Cardiac fibroblast (primary cell): ENCODE measurements at regions not wholly inside any gene's neighbourhood (a gene's known extent, or its start where the extent isn't known, plus 50 kb on each side); places are given as distances from the start of the nearest gene placed in this dataset.
"Not testable (repeated sequence)": the region's sequence is repeated elsewhere in the genome, so short reads cannot be mapped to it uniquely, and the experiment has no call there.

Source experiments
- DNase-seq, 2 donors: peaks; one replicate each; pipeline versions ENCODE4 v3.0.0 to v3.0.0-alpha.2; 2010; ENCODE audit warnings: low read depth in 2 of 2
- H3K4me3 ChIP-seq, 2 donors: replicated peaks in 1 of 2; 1 replicate in 1 of 2; 2 replicates in 1 of 2; pipeline ENCODE4 v1.5.1; 2011; ENCODE audit warnings: low read depth in 2 of 2, low read length in 2 of 2, mild to moderate bottlenecking in 2 of 2, moderate library complexity in 1 of 2
- TF ChIP-seq, protein P1 (sequence below): IDR thresholded peaks from one replicate; pipeline ENCODE4 v1.5.1; 2011; ENCODE audit warnings: low read depth, mild to moderate bottlenecking, low read length, inconsistent platforms

DNA sequence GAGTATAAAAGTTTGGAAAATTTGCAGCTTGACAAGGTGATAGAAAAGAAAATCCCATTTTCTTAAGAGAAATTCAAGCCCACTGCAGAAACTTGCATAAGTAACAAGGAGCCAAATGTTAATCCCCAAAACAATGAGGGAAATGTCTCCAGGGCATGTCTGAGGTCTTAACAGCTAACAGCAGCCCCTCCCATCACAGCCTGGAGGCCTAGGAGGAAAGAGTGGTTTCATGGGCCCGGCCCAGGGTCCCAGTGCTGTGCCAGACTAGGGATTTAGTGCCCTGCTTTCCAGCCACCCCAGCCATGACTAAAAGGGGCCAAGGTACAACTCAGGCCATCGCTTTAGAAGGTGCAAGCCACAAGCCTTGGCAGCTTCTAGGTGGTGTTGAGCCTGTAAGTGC lies 123.7 kb upstream of the TRPC6 start:
- TF ChIP-seq, protein P1, sequence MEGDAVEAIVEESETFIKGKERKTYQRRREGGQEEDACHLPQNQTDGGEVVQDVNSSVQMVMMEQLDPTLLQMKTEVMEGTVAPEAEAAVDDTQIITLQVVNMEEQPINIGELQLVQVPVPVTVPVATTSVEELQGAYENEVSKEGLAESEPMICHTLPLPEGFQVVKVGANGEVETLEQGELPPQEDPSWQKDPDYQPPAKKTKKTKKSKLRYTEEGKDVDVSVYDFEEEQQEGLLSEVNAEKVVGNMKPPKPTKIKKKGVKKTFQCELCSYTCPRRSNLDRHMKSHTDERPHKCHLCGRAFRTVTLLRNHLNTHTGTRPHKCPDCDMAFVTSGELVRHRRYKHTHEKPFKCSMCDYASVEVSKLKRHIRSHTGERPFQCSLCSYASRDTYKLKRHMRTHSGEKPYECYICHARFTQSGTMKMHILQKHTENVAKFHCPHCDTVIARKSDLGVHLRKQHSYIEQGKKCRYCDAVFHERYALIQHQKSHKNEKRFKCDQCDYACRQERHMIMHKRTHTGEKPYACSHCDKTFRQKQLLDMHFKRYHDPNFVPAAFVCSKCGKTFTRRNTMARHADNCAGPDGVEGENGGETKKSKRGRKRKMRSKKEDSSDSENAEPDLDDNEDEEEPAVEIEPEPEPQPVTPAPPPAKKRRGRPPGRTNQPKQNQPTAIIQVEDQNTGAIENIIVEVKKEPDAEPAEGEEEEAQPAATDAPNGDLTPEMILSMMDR = no peak
- H3K4me3 ChIP-seq = no peak overlapping the region

DNA sequence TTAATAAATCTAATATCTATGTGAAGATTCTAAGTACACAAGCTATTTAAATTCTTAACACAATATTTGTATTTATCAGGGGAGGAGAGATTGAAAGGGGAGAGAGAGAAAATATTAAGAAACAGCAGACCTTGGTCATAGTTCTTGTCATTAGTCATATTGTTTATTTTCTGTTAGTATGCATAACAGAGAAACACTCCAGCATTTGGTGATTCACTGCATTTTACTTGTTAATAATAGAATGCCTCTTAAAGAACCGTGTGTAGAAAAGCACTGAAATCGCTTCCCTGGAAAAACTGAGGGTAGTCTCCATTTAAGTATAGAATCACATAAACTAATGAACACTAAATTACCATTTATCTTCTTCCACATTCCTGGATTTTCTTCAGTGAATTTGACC lies 122.7 kb upstream of the TRPC6 start:
- DNase-seq = peak in 1 of 2 donors; percentile 77
- TF ChIP-seq, protein P1 = no peak

More for the DNA sequence above, 123.7 kb upstream of the TRPC6 start:
- DNase-seq = no peak

DNA sequence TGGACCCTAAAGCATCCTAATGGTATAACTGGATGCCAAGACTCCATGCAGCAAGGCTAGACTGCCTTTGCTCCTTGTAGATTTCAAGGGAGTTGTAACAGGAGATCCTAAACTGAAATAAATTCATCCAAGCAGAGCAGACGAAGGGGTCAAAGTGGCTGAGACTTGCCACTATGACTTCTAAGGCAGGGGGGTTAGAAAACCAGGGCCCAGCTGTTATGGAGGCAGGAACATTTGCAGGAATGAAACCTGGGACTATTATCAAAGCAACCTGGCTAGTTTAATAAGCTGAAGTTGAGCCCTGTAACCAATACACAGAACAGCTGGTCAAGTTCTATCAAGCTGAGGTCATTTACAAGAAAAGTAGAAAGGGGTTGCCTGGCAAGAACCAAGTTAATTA lies 122.2 kb upstream of the TRPC6 start:
- no peak overlapping the region for H3K4me3 ChIP-seq
- no peak for DNase-seq
- TF ChIP-seq, protein P1 = no peak

More for the DNA sequence above, 122.7 kb upstream of the TRPC6 start:
- H3K4me3 ChIP-seq = no peak overlapping the region

DNA sequence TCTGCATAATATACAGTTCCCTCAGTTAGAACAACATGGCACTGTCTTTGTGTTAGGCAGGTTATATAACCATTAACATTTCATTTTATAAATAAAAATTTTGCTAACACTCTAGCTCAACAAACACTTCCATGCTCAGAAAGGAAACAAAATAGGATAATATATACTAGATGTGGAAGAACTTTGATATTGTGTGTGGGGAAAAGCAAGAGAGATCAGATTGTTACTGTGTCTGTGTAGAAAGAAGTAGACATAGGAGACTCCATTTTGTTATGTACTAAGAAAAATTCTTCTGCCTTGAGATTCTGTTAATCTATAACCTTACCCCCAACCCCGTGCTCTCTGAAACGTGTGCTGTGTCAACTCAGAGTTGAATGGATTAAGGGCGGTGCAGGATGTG lies 111.1 kb upstream of the TRPC6 start:
- not testable (repeated sequence) for H3K4me3 ChIP-seq, DNase-seq

DNA sequence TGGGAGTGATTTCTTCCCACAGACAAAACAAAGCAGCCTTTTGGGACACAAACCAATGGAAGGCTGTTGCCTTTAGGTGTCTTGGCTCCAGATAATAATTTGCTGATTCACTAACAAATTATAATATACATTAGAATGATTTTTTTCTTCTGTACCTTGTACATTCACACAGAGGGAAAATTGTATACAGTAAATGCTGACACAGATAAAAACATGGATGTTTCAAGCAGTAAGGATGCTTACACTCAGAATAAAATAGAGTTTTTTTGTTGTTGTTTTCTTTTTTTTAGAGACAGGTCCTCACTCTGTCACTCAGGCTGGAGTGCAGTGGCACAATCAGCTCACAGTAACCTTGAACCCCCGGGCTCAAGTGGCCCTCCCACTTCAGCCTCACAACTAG lies 109.2 kb upstream of the TRPC6 start:
- DNase-seq = no peak
- TF ChIP-seq, protein P1 = no peak
- no peak overlapping the region for H3K4me3 ChIP-seq

DNA sequence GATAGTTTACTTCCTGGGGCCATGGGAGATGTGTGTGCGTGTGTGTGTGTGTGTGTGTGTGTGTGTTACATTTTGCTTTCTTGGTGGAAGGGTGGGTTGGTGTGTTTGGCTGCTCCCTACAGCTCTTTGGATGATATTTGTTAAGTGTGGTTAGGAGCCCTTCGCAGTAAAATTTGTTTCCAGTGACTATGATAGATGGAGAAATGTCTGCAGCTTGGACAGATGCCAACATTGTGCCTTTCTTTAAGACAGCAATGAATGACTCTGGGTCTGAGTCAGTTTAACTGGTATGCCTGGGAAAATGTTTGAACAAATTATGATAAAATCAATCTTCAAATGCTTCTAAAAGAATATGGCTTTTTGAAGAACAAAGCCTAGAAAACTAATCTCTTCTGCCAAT lies 102.7 kb upstream of the TRPC6 start:
- TF ChIP-seq, protein P1 = no peak
- DNase-seq = peak; percentile 33 to 90
- H3K4me3 ChIP-seq = no peak overlapping the region

DNA sequence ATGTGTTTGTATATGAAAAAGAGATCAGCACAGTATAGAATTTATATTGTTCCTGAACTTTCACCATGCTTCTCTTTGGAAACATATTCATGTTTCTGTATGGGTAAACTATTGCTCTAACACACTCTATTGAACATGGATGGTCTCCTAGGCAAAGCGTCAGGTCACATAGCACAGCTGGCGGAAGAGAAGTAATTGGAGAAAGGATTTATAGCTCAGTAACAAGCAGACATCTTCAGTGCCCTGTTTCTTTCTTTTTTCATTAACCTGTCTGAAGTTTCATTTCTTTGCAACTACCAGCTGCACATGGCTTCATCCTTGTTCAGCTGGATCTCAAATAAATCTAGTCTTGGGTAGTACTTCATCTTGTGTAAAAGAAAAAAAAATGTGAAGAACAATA lies 84.4 kb upstream of the TRPC6 start:
- TF ChIP-seq, protein P1 = no peak
- H3K4me3 ChIP-seq = no peak overlapping the region
- no peak for DNase-seq
